OCI-LY7 (cell line): ENCODE measurements at regions not wholly inside any gene's neighbourhood (a gene's known extent, or its start where the extent isn't known, plus 50 kb on each side); places are given as distances from the start of the nearest gene placed in this dataset.

Experiments
- CTCF ChIP-seq: fragments of 200-600 bp; sonication (generic); conservative IDR thresholded peaks from 2 replicates; pipeline ENCODE4 v1.5.1; 2014; ENCODE audit warnings: mild to moderate bottlenecking, antibody characterized with exemption, low read length, moderate library complexity, mixed read lengths
- EZH2phosphoT487 ChIP-seq: fragments of 200-600 bp; sonication (generic); IDR thresholded peaks from 2 replicates; pipeline ENCODE4 v1.6.1; 2018; ENCODE audit warnings: low read depth, borderline replicate concordance, mild to moderate bottlenecking, mixed run types, antibody characterized with exemption, low read length, moderate library complexity, mixed read lengths

GRCh38 chr5:23007236-23007635, 154.1 kb upstream of the CDH12 start:
- TF ChIP-seq EZH2phosphoT487 (no peak), CTCF (no peak)
